Ectodermal cell (in vitro differentiated cells): ENCODE measurements at regions not wholly inside any gene's neighbourhood (a gene's known extent, or its start where the extent isn't known, plus 50 kb on each side); places are given as distances from the start of the nearest gene placed in this dataset.

ENCODE experiments used
- H3K27ac ChIP-seq: 2 replicates; pipeline ENCODE4 v1.7.0; 2013; ENCODE audit warnings: mild to moderate bottlenecking, low read depth, low read length; ENCODE audit not compliant: insufficient read depth, poor library complexity, severe bottlenecking
- H3K27me3 ChIP-seq: 2 replicates; pipeline ENCODE4 v1.7.0; 2013; ENCODE audit warnings: mild to moderate bottlenecking, low read length; ENCODE audit not compliant: insufficient read depth, control insufficient read depth, poor library complexity, severe bottlenecking
- H3K36me3 ChIP-seq: one replicate; pipeline ENCODE4 v1.7.0; 2013; ENCODE audit warnings: low read length; ENCODE audit not compliant: control insufficient read depth, insufficient read depth
- H3K4me1 ChIP-seq: one replicate; pipeline ENCODE4 v1.7.0; 2013; ENCODE audit warnings: low read length; ENCODE audit not compliant: control insufficient read depth, insufficient read depth
- H3K4me3 ChIP-seq: 2 replicates; pipeline ENCODE4 v1.7.0; 2013; ENCODE audit warnings: low read depth, low read length, control low read depth; ENCODE audit not compliant: insufficient read depth
- H3K9me3 ChIP-seq: 2 replicates; pipeline ENCODE4 v1.7.0; 2013; ENCODE audit warnings: mild to moderate bottlenecking, low read length, moderate library complexity; ENCODE audit not compliant: control insufficient read depth
- WGBS, 2 experiments: methylation state at CpG; one replicate each; pipeline ENCODE4 v1.1.7; 2013; ENCODE audit warnings: missing lambda C conversion rate in 2 of 2; 5-methylcytosine and 5-hydroxymethylcytosine counted together

- H3K9me3 ChIP-seq, result no peaks in the 10 kb centered on the region
- 95% methylated on average over 7 of the region's 7 CpGs for WGBS, 2 experiments
- no peaks in the 10 kb centered on the region for H3K36me3 ChIP-seq
- H3K4me3 ChIP-seq, result no peak overlapping the region
- H3K4me1 ChIP-seq, result no peaks in the 10 kb centered on the region
- no peak overlapping the region for H3K27ac ChIP-seq
- H3K27me3 ChIP-seq, result no peaks in the 10 kb centered on the region
These were observed 238.8 kb downstream of the EMX2 start for GRCh38 chr10:117781216-117781831.

GRCh38 chr10:117782276-117782675 is 239.7 kb downstream of the EMX2 start:
- Histone ChIP-seq H3K4me3 (no peak overlapping the region), H3K27me3 (no peaks in the 10 kb centered on the region), H3K9me3 (no peaks in the 10 kb centered on the region), H3K36me3 (no peaks in the 10 kb centered on the region), H3K4me1 (no peaks in the 10 kb centered on the region), H3K27ac (no peak overlapping the region)
- WGBS, 2 experiments, result 76 to 78% methylated on average over 5 of the region's 5 CpGs

- H3K27ac ChIP-seq, result no peak overlapping the region
- H3K36me3 ChIP-seq, result no peaks in the 10 kb centered on the region
- no peak overlapping the region for H3K4me3 ChIP-seq
- 93 to 95% methylated on average over 13 to 14 of the region's 14 CpGs for WGBS, 2 experiments
- H3K4me1 ChIP-seq, result no peaks in the 10 kb centered on the region
- H3K27me3 ChIP-seq, result no peaks in the 10 kb centered on the region
- no peaks in the 10 kb centered on the region for H3K9me3 ChIP-seq
These were observed 241.3 kb downstream of the EMX2 start for GRCh38 chr10:117783698-117784395.

GRCh38 chr10:117784776-117785175 is 242.2 kb downstream of the EMX2 start:
- H3K27me3 ChIP-seq, result no peaks in the 10 kb centered on the region

GRCh38 chr10:117788911-117789310 is 246.4 kb downstream of the EMX2 start:
- H3K27me3 ChIP-seq, result no peaks in the 10 kb centered on the region

More at GRCh38 chr10:117784776-117785175, 242.2 kb downstream of the EMX2 start:
- Histone ChIP-seq H3K9me3 (no peaks in the 10 kb centered on the region), H3K4me3 (no peak overlapping the region), H3K4me1 (no peaks in the 10 kb centered on the region), H3K36me3 (no peaks in the 10 kb centered on the region), H3K27ac (no peak overlapping the region)
- 95 to 97% methylated on average over 3 of the region's 3 CpGs for WGBS, 2 experiments

GRCh38 chr10:117790179-117790578 is 247.6 kb downstream of the EMX2 start:
- Histone ChIP-seq H3K4me3 (no peak overlapping the region), H3K4me1 (no peaks in the 10 kb centered on the region), H3K9me3 (no peaks in the 10 kb centered on the region), H3K27ac (no peak overlapping the region), H3K27me3 (no peaks in the 10 kb centered on the region), H3K36me3 (no peaks in the 10 kb centered on the region)
- 92 to 94% methylated on average over 4 of the region's 4 CpGs for WGBS, 2 experiments

More at GRCh38 chr10:117788911-117789310, 246.4 kb downstream of the EMX2 start:
- Histone ChIP-seq H3K27ac (no peak overlapping the region), H3K36me3 (no peaks in the 10 kb centered on the region), H3K4me1 (no peaks in the 10 kb centered on the region), H3K9me3 (no peaks in the 10 kb centered on the region), H3K4me3 (no peak overlapping the region)
- 100% methylated on average over 3 of the region's 3 CpGs for WGBS, 2 experiments

- H3K4me3 ChIP-seq, result no peak overlapping the region
- H3K9me3 ChIP-seq, result no peaks in the 10 kb centered on the region
- H3K36me3 ChIP-seq, result no peaks in the 10 kb centered on the region
- WGBS, 2 experiments, result 89 to 91% methylated on average over 7 of the region's 7 CpGs
- no peaks in the 10 kb centered on the region for H3K4me1 ChIP-seq
- H3K27me3 ChIP-seq, result no peaks in the 10 kb centered on the region
- no peak overlapping the region for H3K27ac ChIP-seq
These were observed 248.1 kb downstream of the EMX2 start for GRCh38 chr10:117790621-117791020.

- peaks cover 4% of the 10 kb centered on the region for H3K4me1 ChIP-seq
- H3K27me3 ChIP-seq, result no peaks in the 10 kb centered on the region
- no peak overlapping the region for H3K27ac ChIP-seq
- 89 to 90% methylated on average over 3 of the region's 3 CpGs for WGBS, 2 experiments
- H3K4me3 ChIP-seq, result no peak overlapping the region
- H3K9me3 ChIP-seq, result no peaks in the 10 kb centered on the region
- H3K36me3 ChIP-seq, result no peaks in the 10 kb centered on the region
These were observed 249.7 kb downstream of the EMX2 start for GRCh38 chr10:117792214-117792613.

GRCh38 chr10:117796130-117796745 is 250.5 kb downstream of the RAB11FIP2 start:
- Histone ChIP-seq H3K27ac (no peak overlapping the region), H3K4me1 (peaks cover 4% of the 10 kb centered on the region), H3K27me3 (no peaks in the 10 kb centered on the region), H3K4me3 (no peak overlapping the region), H3K36me3 (no peaks in the 10 kb centered on the region), H3K9me3 (no peaks in the 10 kb centered on the region)
- WGBS, 2 experiments, result 81 to 86% methylated on average over 11 of the region's 11 CpGs

GRCh38 chr10:117797296-117797695 is 249.4 kb downstream of the RAB11FIP2 start:
- Histone ChIP-seq H3K4me1 (peaks cover 4% of the 10 kb centered on the region), H3K4me3 (no peak overlapping the region), H3K36me3 (no peaks in the 10 kb centered on the region), H3K27ac (no peak overlapping the region), H3K27me3 (no peaks in the 10 kb centered on the region), H3K9me3 (no peaks in the 10 kb centered on the region)
- 96 to 97% methylated on average over 10 of the region's 10 CpGs for WGBS, 2 experiments
